Kidney (tissue), 13 donors: ENCODE measurements at regions not wholly inside any gene's neighbourhood (a gene's known extent, or its start where the extent isn't known, plus 50 kb on each side); places are given as distances from the start of the nearest gene placed in this dataset.

Experiments used
- DNase-seq, 5 donors: peaks; one replicate each; pipeline ENCODE4 v3.0.0-alpha.2; 2013 to 2020
- FAIRE-seq: peaks from 2 replicates; lab custom pipeline; 2012; peaks lifted over from hg19 to GRCh38; lab: Jason Lieb, UNC
- H3K27ac ChIP-seq, 2 donors: one replicate each; pipeline ENCODE4 v1.7.0; 2013; ENCODE audit warnings: low read depth in 2 of 2, low read length in 2 of 2, inconsistent platforms in 1 of 2
- H3K27me3 ChIP-seq: one replicate; pipeline ENCODE4 v1.7.1; 2013; ENCODE audit warnings: low read length, inconsistent platforms; ENCODE audit not compliant: control insufficient read depth, insufficient read depth
- H3K36me3 ChIP-seq, 3 donors: one replicate each; pipeline versions ENCODE4 v1.7.0 to v1.7.1; 2013; ENCODE audit warnings: low read length in 3 of 3, control low read depth in 1 of 3, inconsistent platforms in 1 of 3; ENCODE audit not compliant: insufficient read depth in 3 of 3, control insufficient read depth in 2 of 3
- H3K4me1 ChIP-seq, 3 donors: one replicate each; pipeline versions ENCODE4 v1.7.0 to v1.7.1; 2013; ENCODE audit warnings: low read length in 3 of 3, inconsistent platforms in 1 of 3, low read depth in 1 of 3; ENCODE audit not compliant: control insufficient read depth in 2 of 3, insufficient read depth in 2 of 3
- H3K4me3 ChIP-seq, 3 donors: one replicate each; pipeline versions ENCODE4 v1.7.0 to v1.8.1; 2013; ENCODE audit warnings: low read length in 3 of 3, control low read depth in 1 of 3, inconsistent platforms in 1 of 3
- H3K9ac ChIP-seq, 3 donors: one replicate each; pipeline versions ENCODE4 v1.7.0 to v1.7.1; 2013; ENCODE audit warnings: low read length in 3 of 3, control low read depth in 1 of 3, inconsistent platforms in 1 of 3
- H3K9me3 ChIP-seq, 3 donors: one replicate each; pipeline versions ENCODE4 v1.7.0 to v1.7.1; 2013; ENCODE audit warnings: low read length in 3 of 3, control low read depth in 1 of 3, inconsistent platforms in 1 of 3; ENCODE audit not compliant: control insufficient read depth in 2 of 3, insufficient read depth in 1 of 3
- CTCF ChIP-seq: IDR thresholded peaks from 3 replicates; pipeline ENCODE4 v1.5.1; 2012; ENCODE audit warnings: mild to moderate bottlenecking, moderate library complexity, borderline replicate concordance; ENCODE audit not compliant: insufficient read depth; ENCODE audit errors: extremely low read depth
- intact Hi-C: fragments of 100-400 bp; cut with DNase I; formaldehyde crosslinking; loops from one replicate; pipeline ENCODE4 v1.11.1; 2022
- donor health status: control.
- donor health status: control.
- donor health status: control.
- donor health status: control.
- donor health status: control.
- donor health status: DM: yes; HTN: yes; CAD: no.
- donor health status: Normal renal cell carcinoma (clear cell type).

- no peaks in the 10 kb centered on the region for H3K9me3 ChIP-seq
- H3K27ac ChIP-seq, result no peak overlapping the region
- no peak for DNase-seq
- H3K9ac ChIP-seq, result no peak overlapping the region
- no peak for TF ChIP-seq CTCF
- no peaks in the 10 kb centered on the region for H3K27me3 ChIP-seq
- H3K36me3 ChIP-seq, result no peaks in the 10 kb centered on the region
- H3K4me1 ChIP-seq, result no peaks in the 10 kb centered on the region
- intact Hi-C loops, result no loop called here
- no peak for FAIRE-seq
- H3K4me3 ChIP-seq, result no peak overlapping the region
Measured at GRCh38 chr5:178793696-178794095, 63.2 kb upstream of the ZNF354A start.

- Histone ChIP-seq H3K4me1 (no peaks in the 10 kb centered on the region), H3K4me3 (no peak overlapping the region), H3K9me3 (no peaks in the 10 kb centered on the region), H3K27me3 (no peaks in the 10 kb centered on the region), H3K27ac (no peak overlapping the region), H3K9ac (no peak overlapping the region), H3K36me3 (no peaks in the 10 kb centered on the region)
- TF ChIP-seq CTCF, result no peak
- intact Hi-C loops, result no loop called here
- no peak for FAIRE-seq
- DNase-seq, result peak in 4 of 5 donors; percentile 70 to 82 (median 75)
Measured at GRCh38 chr5:178793151-178793550, 62.7 kb upstream of the ZNF354A start.

GRCh38 chr5:178791976-178792375 lies 61.5 kb upstream of the ZNF354A start:
- no peak overlapping the region for H3K9ac ChIP-seq
- intact Hi-C loops, result no loop called here
- FAIRE-seq (no peak), DNase-seq (peak in 1 of 5 donors; percentile 37)
- H3K4me1 ChIP-seq, result no peaks in the 10 kb centered on the region
- no peak for TF ChIP-seq CTCF
- H3K4me3 ChIP-seq, result no peak overlapping the region
- no peaks in the 10 kb centered on the region for H3K9me3 ChIP-seq
- no peaks in the 10 kb centered on the region for H3K36me3 ChIP-seq
- no peaks in the 10 kb centered on the region for H3K27me3 ChIP-seq
- no peak overlapping the region for H3K27ac ChIP-seq

- Histone ChIP-seq H3K27me3 (no peaks in the 10 kb centered on the region), H3K36me3 (no peaks in the 10 kb centered on the region), H3K4me1 (peaks cover 0 to 3% (median 0%) of the 10 kb centered on the region in 3 donors), H3K4me3 (no peak overlapping the region), H3K9ac (no peak overlapping the region), H3K9me3 (no peaks in the 10 kb centered on the region), H3K27ac (no peak overlapping the region)
- FAIRE-seq (no peak), DNase-seq (peak in 1 of 5 donors; percentile 47)
- intact Hi-C loops, result no loop called here
- TF ChIP-seq CTCF, result no peak
Measured at GRCh38 chr5:178790371-178790770, 59.9 kb upstream of the ZNF354A start.
